ENCODE measurements at regions not wholly inside any gene's neighbourhood (a gene's known extent, or its start where the extent isn't known, plus 50 kb on each side); places are given as distances from the start of the nearest gene placed in this dataset.
"Not testable (repeated sequence)": the region's sequence is repeated elsewhere in the genome, so short reads cannot be mapped to it uniquely, and the experiment has no call there.

- TF ChIP-seq FOXP2 (optimal IDR thresholded peaks at IDR 0.05; ENCODE audit: control extremely low read depth, extremely low read length, insufficient read depth) (no peak), POLR2AphosphoS5 (IDR thresholded peaks at IDR 0.05; ENCODE audit: borderline replicate concordance, low read depth, low read length) (no peak), EZH2 (IDR thresholded peaks at IDR 0.05) (no peak)
- no peak overlapping the region for H3K9ac ChIP-seq (ENCODE audit: insufficient read length)
- no peak for DNase-seq (ENCODE audit: low read depth, low spot score)
- no peak overlapping the region for H3K4me3 ChIP-seq
- no peak overlapping the region for H3K27ac ChIP-seq
- H3K9me3 ChIP-seq (ENCODE audit: low read depth, low read length): no peaks in the 10 kb centered on the region
- no peaks in the 10 kb centered on the region for H3K36me3 ChIP-seq (ENCODE audit: insufficient read depth, low read length)
These were observed 346.3 kb upstream of the UBE2E2 start for GRCh38 chr3:22856811-22857210.

- Histone ChIP-seq H3K36me3 (ENCODE audit: insufficient read depth, low read length) (no peaks in the 10 kb centered on the region), H3K27ac (no peak overlapping the region), H3K9ac (ENCODE audit: insufficient read length) (no peak overlapping the region), H3K9me3 (ENCODE audit: low read depth, low read length) (no peaks in the 10 kb centered on the region), H3K4me3 (no peak overlapping the region)
- TF ChIP-seq FOXP2 (optimal IDR thresholded peaks at IDR 0.05; ENCODE audit: control extremely low read depth, extremely low read length, insufficient read depth): no peak
- TF ChIP-seq EZH2 (IDR thresholded peaks at IDR 0.05): no peak
- no peak for TF ChIP-seq POLR2AphosphoS5 (IDR thresholded peaks at IDR 0.05; ENCODE audit: borderline replicate concordance, low read depth, low read length)
- DNase-seq (ENCODE audit: low read depth, low spot score): no peak
These were observed 344.6 kb upstream of the UBE2E2 start for GRCh38 chr3:22858486-22858885.

- no peak overlapping the region for H3K9ac ChIP-seq (ENCODE audit: insufficient read length)
- no peak for DNase-seq (ENCODE audit: low read depth, low spot score)
- no peak overlapping the region for H3K4me3 ChIP-seq
- no peaks in the 10 kb centered on the region for H3K36me3 ChIP-seq (ENCODE audit: insufficient read depth, low read length)
- TF ChIP-seq POLR2AphosphoS5 (IDR thresholded peaks at IDR 0.05; ENCODE audit: borderline replicate concordance, low read depth, low read length) (no peak), FOXP2 (optimal IDR thresholded peaks at IDR 0.05; ENCODE audit: control extremely low read depth, extremely low read length, insufficient read depth) (no peak), EZH2 (IDR thresholded peaks at IDR 0.05) (no peak)
- H3K27ac ChIP-seq: no peak overlapping the region
- H3K9me3 ChIP-seq (ENCODE audit: low read depth, low read length): no peaks in the 10 kb centered on the region
These were observed 343.5 kb upstream of the UBE2E2 start for GRCh38 chr3:22859618-22860017.

GRCh38 chr3:22861426-22861825, 341.7 kb upstream of the UBE2E2 start:
- Histone ChIP-seq H3K36me3 (ENCODE audit: insufficient read depth, low read length) (no peaks in the 10 kb centered on the region), H3K9me3 (ENCODE audit: low read depth, low read length) (no peaks in the 10 kb centered on the region), H3K9ac (ENCODE audit: insufficient read length) (no peak overlapping the region), H3K27ac (no peak overlapping the region), H3K4me3 (no peak overlapping the region)
- DNase-seq (ENCODE audit: low read depth, low spot score): no peak
- TF ChIP-seq EZH2 (IDR thresholded peaks at IDR 0.05): no peak
- TF ChIP-seq FOXP2 (optimal IDR thresholded peaks at IDR 0.05; ENCODE audit: control extremely low read depth, extremely low read length, insufficient read depth): no peak
- TF ChIP-seq POLR2AphosphoS5 (IDR thresholded peaks at IDR 0.05; ENCODE audit: borderline replicate concordance, low read depth, low read length): no peak

- TF ChIP-seq POLR2AphosphoS5 (IDR thresholded peaks at IDR 0.05; ENCODE audit: borderline replicate concordance, low read depth, low read length) (no peak), FOXP2 (optimal IDR thresholded peaks at IDR 0.05; ENCODE audit: control extremely low read depth, extremely low read length, insufficient read depth) (no peak), EZH2 (IDR thresholded peaks at IDR 0.05) (no peak)
- no peak for DNase-seq (ENCODE audit: low read depth, low spot score)
- no peak overlapping the region for H3K9ac ChIP-seq (ENCODE audit: insufficient read length)
- H3K27ac ChIP-seq: no peak overlapping the region
- no peaks in the 10 kb centered on the region for H3K9me3 ChIP-seq (ENCODE audit: low read depth, low read length)
- no peak overlapping the region for H3K4me3 ChIP-seq
- no peaks in the 10 kb centered on the region for H3K36me3 ChIP-seq (ENCODE audit: insufficient read depth, low read length)
These were observed 341.0 kb upstream of the UBE2E2 start for GRCh38 chr3:22862111-22862510.

GRCh38 chr3:22882834-22883233, 320.3 kb upstream of the UBE2E2 start:
- not testable (repeated sequence) for DNase-seq (ENCODE audit: low read depth, low spot score); H3K4me3 ChIP-seq; H3K27ac ChIP-seq; H3K9ac ChIP-seq (ENCODE audit: insufficient read length); H3K9me3 ChIP-seq (ENCODE audit: low read depth, low read length); H3K36me3 ChIP-seq (ENCODE audit: insufficient read depth, low read length)

GRCh38 chr3:22885039-22885438, 318.1 kb upstream of the UBE2E2 start:
- DNase-seq (ENCODE audit: low read depth, low spot score): no peak
- Histone ChIP-seq H3K36me3 (ENCODE audit: insufficient read depth, low read length) (no peaks in the 10 kb centered on the region), H3K9me3 (ENCODE audit: low read depth, low read length) (no peaks in the 10 kb centered on the region), H3K4me3 (no peak overlapping the region), H3K9ac (ENCODE audit: insufficient read length) (no peak overlapping the region), H3K27ac (no peak overlapping the region)
- TF ChIP-seq FOXP2 (optimal IDR thresholded peaks at IDR 0.05; ENCODE audit: control extremely low read depth, extremely low read length, insufficient read depth) (no peak), POLR2AphosphoS5 (IDR thresholded peaks at IDR 0.05; ENCODE audit: borderline replicate concordance, low read depth, low read length) (no peak), EZH2 (IDR thresholded peaks at IDR 0.05) (no peak)

GRCh38 chr3:22885574-22886341, 317.4 kb upstream of the UBE2E2 start:
- TF ChIP-seq EZH2 (IDR thresholded peaks at IDR 0.05) (no peak), FOXP2 (optimal IDR thresholded peaks at IDR 0.05; ENCODE audit: control extremely low read depth, extremely low read length, insufficient read depth) (no peak), POLR2AphosphoS5 (IDR thresholded peaks at IDR 0.05; ENCODE audit: borderline replicate concordance, low read depth, low read length) (no peak)
- no peak for DNase-seq (ENCODE audit: low read depth, low spot score)
- no peak overlapping the region for H3K9ac ChIP-seq (ENCODE audit: insufficient read length)

More at GRCh38 chr3:22885574-22886341, 317.4 kb upstream of the UBE2E2 start:
- H3K27ac ChIP-seq: no peak overlapping the region
- H3K36me3 ChIP-seq (ENCODE audit: insufficient read depth, low read length): no peaks in the 10 kb centered on the region
- no peaks in the 10 kb centered on the region for H3K9me3 ChIP-seq (ENCODE audit: low read depth, low read length)
- H3K4me3 ChIP-seq: no peak overlapping the region

All from SK-N-MC (cell line).